SH-SY5Y (cell line): ENCODE measurements at regions not wholly inside any gene's neighbourhood (a gene's known extent, or its start where the extent isn't known, plus 50 kb on each side); places are given as distances from the start of the nearest gene placed in this dataset.

ENCODE experiments used
- GATA2 ChIP-seq: IDR thresholded peaks from 2 replicates; pipeline ENCODE4 v1.6.1; 2011; ENCODE audit warnings: mild to moderate bottlenecking, low read depth, low read length
- GATA3 ChIP-seq: IDR thresholded peaks from 2 replicates; pipeline ENCODE4 v1.6.1; 2011; ENCODE audit warnings: low read depth, mild to moderate bottlenecking, low read length, moderate library complexity

DNA sequence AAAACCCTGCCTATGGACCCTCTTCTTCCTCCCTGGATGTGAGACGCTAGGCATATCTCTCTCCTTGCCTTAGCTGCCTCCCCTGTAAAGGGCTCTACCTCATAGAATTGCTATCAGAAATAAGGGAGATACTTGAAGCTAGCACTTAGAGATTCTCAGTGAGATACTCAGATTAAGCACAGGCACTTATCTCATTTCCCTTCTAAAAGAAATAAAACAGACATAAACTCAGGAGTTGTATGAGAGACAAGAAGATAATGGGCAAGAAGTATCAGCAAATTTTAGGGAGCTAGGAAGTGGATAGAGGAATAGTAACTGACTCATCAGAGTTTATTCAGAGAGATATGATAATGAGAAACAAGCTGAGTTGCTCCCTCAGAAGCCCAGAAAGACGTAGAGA, 131.0 kb downstream of the SP3 start:
- TF ChIP-seq GATA2 (no peak), GATA3 (no peak)
